GM18519 (cell line): ENCODE measurements at regions not wholly inside any gene's neighbourhood (a gene's known extent, or its start where the extent isn't known, plus 50 kb on each side); places are given as distances from the start of the nearest gene placed in this dataset.
"Not testable (repeated sequence)": the region's sequence is repeated elsewhere in the genome, so short reads cannot be mapped to it uniquely, and the experiment has no call there.

Source experiments
- ATAC-seq: cut with Tn5 transposase; IDR thresholded peaks from one replicate; pipeline ENCODE4 v1.9.1; 2021; ENCODE audit warnings: mild to moderate bottlenecking, moderate library complexity; ENCODE audit not compliant: unreplicated experiment, low FRiP score

DNA sequence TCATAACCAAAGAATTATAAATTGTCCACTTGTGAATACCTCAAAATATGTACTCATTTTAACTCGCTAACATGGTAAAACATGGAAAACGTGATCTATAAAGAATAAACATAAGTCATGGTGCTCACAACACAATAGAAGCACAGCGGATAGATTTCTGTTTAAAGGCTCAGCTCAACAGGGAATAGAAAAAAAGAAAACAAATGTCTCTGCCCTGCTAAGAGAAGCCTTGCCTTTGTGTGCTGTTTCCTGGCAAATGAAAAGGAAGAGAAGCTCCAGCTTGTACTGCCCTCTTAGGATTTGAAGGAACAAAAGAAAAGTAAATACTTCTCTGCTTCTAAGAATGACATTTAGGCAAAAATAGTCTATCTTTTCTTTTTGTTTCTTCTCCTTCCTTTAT is 121.0 kb upstream of the KRR1 start:
- no peak for ATAC-seq

DNA sequence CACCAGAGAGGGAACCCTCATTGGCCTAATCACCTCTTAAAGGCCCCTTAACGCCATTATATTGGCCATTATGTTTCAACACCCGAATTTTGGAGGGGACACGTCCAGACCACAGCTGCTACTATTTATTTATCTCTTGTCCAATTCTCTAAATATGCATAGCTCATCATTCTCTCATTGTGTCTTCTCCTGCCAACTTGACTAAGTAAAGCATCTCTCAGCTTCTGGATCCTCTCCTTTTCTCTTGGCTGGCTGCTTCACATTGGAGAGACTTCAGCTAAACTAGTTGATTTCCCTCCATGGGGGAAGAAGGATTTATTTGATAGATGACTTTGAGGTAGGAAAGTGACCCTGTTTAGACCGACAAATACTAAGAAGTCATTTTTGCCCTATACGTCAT is 120.4 kb upstream of the KRR1 start:
- no peak for ATAC-seq

DNA sequence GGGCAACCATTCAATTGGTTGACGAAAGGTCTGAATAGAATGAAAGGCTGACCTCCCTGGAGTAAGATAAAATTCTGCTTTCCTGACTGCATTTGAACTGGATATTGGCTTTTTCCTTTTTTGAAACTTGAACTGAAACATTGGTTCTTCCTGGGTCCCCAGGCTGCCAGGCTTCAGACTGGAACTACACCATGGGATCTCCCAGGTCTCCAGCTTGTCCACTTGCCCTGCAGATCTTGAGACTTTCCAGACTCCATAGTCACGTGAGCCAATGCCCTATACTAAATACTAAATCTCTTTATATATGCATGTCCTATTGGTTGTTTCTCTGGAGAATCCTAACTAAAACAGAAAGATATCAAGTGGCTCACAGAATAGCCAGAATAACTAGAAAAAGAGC is 118.7 kb upstream of the KRR1 start:
- no peak for ATAC-seq

DNA sequence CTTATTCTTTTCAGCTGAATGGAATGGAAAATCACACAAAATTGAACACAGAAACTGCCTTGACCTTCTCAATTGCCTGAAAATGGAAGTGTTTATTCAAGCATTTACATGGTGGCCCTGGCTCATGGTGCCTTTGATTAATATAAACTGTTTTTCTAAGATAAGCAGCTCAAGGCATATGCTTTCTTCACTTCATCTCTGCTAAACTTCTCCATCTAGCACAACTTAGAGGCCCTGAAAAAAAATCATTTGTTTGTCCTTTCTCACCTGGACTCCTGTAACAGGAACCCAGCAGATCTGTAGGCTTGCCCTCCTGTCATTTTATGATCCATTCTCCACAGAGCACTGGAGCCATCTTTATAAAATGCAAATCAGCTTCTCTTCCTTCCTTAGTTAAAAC is 117.5 kb upstream of the KRR1 start:
- no peak for ATAC-seq

DNA sequence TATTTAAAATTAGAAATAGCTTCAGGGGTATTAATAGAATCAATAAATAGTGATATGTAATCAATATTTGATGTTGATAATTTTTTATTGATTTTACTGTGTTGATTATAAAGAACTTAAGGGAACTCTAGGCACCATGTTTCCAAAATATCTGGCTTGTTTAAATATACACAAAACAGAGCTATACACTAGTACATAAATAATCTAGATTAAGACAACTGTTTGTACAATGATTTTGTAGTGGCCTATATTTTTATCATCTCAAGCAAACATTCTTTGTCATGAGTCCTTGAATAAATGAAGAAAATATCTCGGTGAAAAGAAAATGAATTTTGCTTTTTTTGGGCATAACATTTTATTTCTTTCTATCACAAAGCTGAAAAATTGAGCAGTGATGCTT is 117.1 kb upstream of the KRR1 start:
- ATAC-seq = no peak

DNA sequence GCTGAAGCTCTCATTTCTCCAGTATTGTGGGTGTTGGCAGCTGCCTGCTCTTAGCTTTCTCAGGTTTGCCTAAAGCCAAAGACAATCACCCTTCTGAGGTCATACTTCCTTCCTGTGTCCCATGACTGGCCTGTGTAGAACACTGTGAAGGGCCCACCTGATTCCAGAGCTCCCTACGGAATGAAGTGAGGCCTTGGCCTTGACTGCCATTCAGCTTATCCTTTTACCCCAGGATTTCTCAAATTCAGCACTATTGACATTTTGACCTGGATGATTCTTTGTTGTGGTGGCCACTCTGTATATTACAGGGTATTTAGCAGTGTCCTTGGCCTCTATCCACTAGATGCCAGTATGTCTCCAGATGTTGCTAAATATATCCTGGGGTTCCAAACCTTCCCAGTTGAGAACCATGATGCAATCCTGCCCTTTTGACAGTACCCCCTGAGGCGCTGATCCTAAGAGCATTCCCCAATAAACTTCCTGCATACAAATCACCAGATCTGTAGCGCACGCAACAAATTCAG is 112.3 kb upstream of the KRR1 start:
- no peak for ATAC-seq

DNA sequence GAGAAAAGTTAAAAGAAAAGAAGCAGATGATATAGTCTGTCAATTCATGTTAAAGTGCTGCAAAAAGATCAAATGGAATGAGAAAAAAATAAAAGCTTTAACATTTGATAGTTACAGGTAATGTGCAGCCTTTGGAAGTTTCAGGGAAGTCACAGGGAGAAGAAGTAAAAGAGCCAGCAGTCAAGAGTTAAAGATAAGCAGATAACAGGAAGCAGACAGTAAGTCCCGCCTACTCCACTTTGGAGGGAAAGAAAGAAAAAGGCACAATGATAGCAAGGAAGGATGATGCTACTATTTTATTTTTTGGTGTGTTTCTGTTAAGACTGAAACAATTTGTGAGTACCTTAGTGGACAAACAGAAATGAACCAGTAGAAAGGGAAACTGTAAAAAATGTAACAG is 111.1 kb upstream of the KRR1 start:
- no peak for ATAC-seq

DNA sequence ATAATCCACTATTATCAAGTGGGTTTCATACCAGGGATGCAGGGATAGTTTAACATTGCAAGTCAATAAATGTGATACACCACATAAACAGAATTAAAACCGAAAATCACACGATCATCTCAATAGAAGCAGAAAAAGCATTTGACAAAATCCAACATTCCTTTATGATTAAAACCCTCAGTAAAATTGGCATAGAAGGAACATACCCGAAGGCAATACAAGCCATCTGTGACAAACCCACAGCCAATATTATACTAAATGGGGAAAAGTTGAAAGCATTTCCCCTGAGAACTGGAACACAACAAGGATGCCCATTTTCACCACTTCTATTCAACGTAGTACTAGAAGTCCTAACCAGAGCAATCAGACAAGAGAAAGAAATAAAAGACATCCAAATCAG is 103.0 kb upstream of the KRR1 start:
- ATAC-seq = not testable (repeated sequence)

DNA sequence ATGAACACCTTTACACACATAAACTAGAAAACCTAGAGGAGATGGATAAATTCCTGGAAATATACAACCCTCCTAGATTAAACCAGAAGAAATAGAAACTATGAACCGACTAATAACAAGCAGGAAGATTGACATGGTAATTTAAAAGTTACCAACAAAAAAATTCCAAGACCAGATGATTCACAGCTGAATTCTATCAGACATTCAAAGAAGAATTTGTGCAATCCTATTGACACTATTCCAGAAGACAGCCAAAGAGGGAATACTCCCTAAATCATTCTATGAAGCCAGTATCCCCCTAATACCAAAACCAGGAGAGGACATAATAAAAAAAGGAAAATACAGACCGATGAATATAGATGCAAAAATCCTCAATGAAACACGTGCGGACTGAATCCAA is 102.6 kb upstream of the KRR1 start:
- no peak for ATAC-seq

DNA sequence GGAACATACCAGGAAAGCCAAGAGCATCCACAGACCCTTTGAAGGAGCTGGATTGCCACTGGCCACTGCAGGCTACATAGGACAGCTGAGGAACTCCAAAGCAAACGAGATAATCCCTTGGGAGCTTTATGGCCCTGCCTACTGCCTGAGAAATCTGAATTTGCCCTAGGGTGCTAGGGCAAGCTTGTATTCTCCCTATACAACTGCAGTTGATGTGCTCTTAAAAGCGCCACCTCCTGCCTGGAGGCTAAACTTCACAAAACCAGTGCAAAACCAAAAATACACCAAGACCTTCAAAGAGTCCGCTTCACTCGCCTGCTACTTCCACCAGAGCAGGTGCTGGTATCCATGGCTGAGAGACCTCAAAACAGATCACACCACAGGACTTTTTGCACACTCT is 99.6 kb upstream of the KRR1 start:
- no peak for ATAC-seq

DNA sequence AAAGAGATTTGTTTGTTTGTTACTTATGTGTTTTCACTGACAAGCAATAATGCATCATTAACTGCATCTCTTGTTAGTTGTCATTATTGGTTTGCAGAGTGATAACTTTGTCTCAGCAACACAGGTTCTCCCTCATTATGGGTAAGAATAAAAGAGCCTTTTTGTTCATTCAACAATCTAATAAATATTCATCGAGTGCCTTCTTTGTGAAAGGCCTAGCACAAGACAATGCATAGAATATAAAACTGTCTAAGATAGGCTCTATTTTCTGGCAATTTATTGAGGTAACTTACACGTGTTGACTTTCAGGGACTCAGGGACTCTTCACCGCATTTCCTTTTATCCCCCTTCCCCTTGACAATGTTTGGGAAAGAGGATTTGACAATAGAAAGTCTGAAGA is 95.5 kb upstream of the KRR1 start:
- ATAC-seq = no peak

DNA sequence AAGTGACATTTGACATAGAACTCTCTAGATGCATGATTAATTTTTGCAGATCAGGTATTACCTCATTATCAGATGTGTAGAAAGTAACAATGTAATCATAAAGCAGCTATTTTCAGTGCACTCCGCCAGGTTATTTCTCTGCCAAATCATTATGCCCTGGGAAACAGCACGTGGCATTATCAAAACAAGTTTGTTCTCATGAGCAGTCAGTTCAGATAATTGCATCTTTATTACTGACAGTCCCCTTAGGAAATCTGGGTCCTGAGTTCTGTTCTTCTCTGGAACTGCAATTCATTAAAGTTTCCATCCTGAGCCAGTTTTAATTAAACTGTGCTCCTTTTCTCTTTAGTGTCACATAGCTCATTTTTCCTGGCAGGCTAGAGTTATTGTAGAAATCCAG is 94.7 kb upstream of the KRR1 start:
- ATAC-seq = no peak

DNA sequence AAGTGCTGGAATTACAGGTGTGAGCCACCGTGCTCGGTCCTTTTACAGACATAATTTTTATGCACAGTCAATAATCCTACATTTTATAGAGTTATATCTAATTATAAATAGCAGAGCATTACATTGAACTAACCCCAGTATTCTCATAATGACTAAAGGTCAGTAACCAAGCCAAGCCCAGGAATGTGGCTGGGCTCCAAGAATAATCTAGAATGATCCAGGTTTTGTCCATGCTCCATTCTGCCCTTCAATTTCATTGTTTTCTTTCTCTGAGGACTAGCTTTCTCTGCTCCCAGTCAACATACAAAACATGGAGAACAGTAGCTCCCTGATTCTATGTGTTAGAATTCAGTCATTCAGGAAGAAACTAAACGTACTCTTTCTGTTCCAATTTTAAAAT is 92.1 kb upstream of the KRR1 start:
- ATAC-seq = no peak

DNA sequence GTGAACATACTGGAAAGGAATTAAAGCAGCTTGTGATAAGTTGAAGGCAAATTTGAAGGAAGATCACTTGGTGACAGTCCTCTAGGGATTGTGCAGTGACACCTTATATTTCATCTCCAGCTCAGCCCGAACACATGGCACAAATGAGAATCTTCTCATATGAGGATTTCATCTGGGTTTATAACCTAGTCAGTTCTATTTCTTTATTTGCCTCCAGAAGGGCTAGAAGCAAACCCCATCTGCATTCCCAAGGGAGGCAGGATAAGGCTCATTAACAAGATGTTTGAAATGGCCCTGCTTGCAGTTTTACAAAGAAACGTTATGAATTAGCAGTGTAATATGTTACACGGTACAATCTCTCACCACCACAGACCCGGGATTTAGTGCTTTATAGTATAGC is 90.7 kb upstream of the KRR1 start:
- ATAC-seq = no peak

DNA sequence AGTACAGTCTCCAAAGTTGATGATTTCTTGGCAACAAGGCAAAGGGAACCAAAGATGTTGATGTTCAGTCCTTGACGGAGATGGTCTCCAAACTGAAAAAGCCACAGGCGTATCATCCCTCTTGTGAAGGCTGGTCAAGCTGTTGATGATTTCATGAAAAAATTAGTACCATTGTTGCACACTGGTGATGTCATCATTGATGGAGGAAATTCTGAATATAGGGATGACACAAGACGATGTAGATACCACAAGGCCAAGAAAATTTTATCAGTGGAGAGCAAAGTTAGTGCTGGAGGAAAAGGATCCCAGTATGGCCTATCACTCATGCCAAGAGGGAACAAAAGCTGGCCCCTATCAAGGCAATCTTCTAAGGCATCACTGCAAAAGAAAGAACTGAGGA is 88.7 kb upstream of the KRR1 start:
- no peak for ATAC-seq

DNA sequence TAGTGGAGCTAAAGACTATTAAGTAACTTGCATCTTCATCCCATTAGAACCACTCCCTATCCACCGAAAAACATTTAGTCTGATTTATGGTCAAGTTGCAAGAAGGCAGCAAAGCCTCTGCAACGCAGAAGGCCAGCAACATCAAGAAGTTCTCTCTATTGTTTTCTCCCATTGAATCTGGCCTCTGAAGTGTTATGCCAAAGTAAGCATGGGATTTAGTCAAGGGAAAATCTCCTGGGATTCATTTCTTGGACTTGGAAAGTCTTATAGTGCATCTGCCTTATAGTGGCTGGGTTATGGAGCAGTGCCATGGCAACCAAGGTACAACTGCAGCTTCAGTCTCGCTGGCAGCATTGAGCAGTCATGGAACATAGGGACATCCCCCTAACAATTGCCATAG is 87.7 kb upstream of the KRR1 start:
- ATAC-seq = no peak

DNA sequence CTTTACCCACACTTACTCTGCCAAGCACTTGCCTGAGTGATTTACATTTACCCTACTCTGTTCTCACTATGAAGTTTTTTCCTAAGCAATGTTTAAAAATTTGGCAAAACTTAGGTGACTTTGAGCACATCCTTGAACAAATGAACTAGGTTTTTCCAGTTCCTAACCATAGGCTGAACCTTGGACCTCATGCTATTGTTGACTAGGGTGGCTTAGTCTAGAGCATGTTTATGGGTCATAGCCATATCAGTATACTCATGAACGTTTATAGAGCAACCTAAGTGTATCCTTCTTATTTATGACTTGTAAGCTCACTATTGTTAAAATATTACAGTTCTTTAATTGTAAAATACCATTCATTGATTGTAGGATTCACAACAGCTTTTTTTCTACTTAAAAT is 85.0 kb upstream of the KRR1 start:
- no peak for ATAC-seq

DNA sequence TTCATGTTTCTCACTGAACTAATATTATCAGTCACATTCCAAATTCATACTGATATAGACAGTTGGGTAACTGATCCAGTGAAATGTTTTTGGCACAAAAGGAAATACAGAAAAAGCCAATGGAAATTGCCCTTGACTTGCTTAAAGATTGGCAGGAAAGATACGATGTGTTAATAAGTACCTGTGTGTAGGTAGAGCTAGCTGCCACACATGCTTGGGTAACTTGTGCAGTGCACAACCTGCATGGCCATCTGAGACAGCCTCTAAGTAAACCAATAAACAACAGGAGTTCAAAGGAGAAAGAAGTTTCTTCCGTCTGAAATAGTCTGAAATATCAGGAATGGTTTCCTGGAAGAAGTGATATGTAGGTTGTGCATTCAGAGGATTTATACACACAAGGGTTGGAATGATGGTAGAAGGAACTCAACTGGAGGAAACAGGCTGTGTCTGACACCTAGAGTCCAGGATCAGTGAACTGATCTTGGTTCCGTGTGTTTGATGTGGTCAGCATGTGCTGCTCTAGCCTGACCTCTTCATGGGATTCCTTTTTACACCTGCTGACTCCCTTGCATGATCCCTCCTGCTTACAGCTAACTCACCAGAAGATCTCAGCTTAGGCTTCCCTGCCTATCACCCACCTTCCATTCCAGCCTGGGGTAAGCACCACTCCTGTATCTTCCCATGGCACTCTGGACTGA is 81.4 kb upstream of the KRR1 start:
- no peak for ATAC-seq

DNA sequence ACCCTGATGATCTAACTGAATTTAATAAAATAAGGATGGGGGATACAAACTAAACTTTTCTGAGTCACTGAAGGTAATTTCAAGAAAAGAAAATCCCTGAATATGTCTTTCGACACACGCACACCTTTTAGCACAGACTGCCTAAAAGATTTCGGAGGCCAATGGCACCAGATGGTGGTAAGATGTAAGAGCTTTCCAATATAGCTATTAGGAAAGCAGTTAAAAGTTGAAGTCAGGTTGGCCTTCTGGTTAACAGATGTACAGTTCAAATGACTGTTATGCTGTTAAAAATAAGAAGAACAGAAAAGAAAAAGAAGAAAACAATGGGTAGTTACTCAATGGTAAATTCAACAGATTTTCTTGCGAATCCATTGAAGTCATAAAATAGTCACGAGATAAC is 80.7 kb upstream of the KRR1 start:
- ATAC-seq = no peak

DNA sequence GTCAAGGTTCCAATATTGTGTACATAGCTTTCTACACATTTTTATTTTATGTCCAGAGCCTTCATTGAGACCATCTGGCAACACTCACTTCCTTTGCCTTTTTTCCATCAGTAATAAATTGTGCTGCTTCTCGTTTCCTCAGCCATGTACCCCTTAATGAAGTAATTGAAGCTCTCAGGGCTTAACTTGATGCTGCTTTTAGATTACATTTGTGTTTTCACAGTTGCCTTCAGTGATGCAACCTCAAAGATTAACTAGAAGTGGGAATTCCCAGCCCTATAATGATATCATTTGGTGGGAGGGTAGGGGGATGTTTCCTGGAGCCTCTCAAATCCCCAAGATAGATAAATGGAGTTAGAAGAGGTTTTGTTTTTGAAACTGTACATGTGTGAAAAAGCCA is 80.2 kb upstream of the KRR1 start:
- ATAC-seq = no peak

DNA sequence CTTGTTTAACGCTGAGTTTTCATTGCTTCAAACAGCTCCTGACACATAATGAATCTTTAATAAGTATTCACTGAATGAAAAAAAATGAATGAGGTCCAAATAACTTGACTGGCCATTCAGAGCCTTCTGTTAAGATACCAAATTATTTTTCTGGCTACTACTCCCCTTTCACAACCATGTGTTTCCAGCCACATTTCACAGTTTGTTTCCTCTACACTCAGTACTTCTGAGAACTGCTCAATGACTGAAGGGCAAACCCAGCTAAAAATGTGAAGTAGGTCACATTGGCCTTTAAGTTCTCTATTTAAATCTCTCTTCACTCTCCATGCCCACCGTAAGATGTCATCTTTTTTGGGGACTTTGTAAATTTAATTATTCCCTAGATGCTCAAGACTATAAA is 78.4 kb upstream of the KRR1 start:
- no peak for ATAC-seq

DNA sequence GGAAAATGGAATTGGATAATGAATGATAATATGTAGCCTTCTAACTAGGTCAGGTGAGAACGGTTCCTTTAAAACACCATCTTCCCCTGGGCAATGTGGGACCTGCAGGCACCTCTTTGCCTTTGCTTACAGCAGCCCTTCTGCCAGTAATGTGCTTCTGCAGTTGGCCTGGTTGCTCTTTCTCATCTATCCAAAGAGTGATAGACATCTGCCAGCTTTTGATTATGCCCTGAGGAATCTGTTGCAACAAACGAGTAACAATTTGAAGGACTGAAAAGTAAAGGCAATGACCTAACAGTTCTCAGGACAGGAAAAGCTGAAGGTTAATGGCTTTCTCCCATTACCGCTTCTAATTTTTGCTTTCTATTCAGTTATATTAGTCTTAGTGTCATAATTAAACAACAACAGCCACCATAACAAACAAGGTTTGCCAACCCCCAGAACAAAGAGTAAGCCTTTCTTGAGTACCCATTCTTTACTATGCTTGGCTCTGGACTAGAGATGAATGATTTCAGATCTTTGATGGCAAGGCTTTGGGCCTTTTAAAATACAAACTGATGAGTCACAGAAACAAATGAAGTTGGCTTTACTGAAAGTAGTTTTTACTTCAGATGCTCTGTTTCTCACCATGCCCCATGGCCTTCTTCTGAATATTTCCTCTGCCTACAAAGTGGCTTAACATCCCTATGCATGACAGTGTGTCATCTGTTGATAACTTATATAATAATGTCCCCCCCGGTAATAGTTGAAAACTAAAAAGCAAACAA is 76.1 kb upstream of the KRR1 start:
- no peak for ATAC-seq
